ENCODE measurements at regions not wholly inside any gene's neighbourhood (a gene's known extent, or its start where the extent isn't known, plus 50 kb on each side); places are given as distances from the start of the nearest gene placed in this dataset.

DNA sequence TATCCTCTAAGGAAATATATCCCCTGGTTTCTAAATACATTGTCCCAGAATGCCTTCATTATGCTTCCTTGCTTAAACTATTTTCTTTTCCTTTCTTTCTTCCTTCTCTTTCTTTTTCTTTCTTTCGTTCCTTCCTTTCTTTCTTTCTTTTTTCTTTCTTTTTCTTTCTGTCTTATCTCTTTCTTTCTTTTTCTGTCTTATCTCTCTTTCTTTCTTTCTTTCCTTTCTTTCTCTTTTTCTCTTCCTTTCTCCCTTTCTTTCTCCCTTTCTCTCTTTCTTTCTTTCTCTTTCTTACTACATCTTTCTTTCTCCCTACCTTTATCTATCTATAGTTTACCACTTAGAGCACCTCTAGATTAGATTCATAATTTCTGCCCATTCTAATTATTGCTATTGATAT is 552.1 kb downstream of the PYDC2 start:
- no peak for TF ChIP-seq YY1 (IDR thresholded peaks at IDR 0.05; ENCODE audit: insufficient read depth, insufficient read length)
- TF ChIP-seq SUZ12 (IDR thresholded peaks at IDR 0.05; ENCODE audit: extremely low read depth, insufficient read depth, insufficient read length), result no peak

All from NT2/D1 (cell line).